HepG2 (cell line): ENCODE measurements at regions not wholly inside any gene's neighbourhood (a gene's known extent, or its start where the extent isn't known, plus 50 kb on each side); places are given as distances from the start of the nearest gene placed in this dataset.

Experiments
- ATAC-seq: fragments of 200-7000 bp; cut with Tn5 transposase; 3 replicates; pipeline ENCODE4 v1.9.1; 2020; ENCODE audit warnings: mild to moderate bottlenecking, moderate library complexity
- BruUV-seq: library from RNA; stranded (reverse); fragments of 400-500 nt; replicated peaks from 2 replicates; lab custom pipeline; 2021; lab: Mats Ljungman, UMichigan
- CTCF ChIA-PET: fragments of 300-600 bp; formaldehyde crosslinking; extraction: SDS; loops from one replicate; lab custom pipeline; 2021; ENCODE audit warnings: low total read pairs, inconsistent platforms, low intra/inter-chr PET ratio; lab: Yijun Ruan, JAX
- POLR2A ChIA-PET: fragments of 350-600 bp; sonication (Branson Sonifier 250); formaldehyde crosslinking; loops from one replicate; lab custom pipeline; 2020; ENCODE audit warnings: antibody characterized with exemption, inconsistent platforms; lab: Yijun Ruan, JAX
- DNase-seq: peaks from one replicate; pipeline ENCODE4 v3.0.0-alpha.2; 2015; ENCODE audit warnings: low spot score
- FAIRE-seq: peaks from 3 replicates; lab custom pipeline; 2011; peaks lifted over from hg19 to GRCh38; lab: Jason Lieb, UNC
- H2AFZ ChIP-seq: one replicate; pipeline ENCODE4 v1.6.1; 2011; ENCODE audit warnings: low read length, inconsistent platforms
- H3K27ac ChIP-seq: fragments of 300-600 bp; 3 replicates; pipeline ENCODE4 v1.8.0; 2011; ENCODE audit warnings: mixed run types, mild to moderate bottlenecking, mixed read lengths, low read length, inconsistent platforms; ENCODE audit not compliant: insufficient read depth; ENCODE audit errors: extremely low read length
- H3K27me3 ChIP-seq, 2 experiments: fragments of 200-600 bp in 1 of 2; 2 replicates in 1 of 2; 3 replicates in 1 of 2; pipeline versions ENCODE4 v1.6.0 to v1.8.0; 2011; ENCODE audit warnings: low read length in 2 of 2, mild to moderate bottlenecking in 2 of 2, moderate library complexity in 2 of 2, inconsistent platforms in 1 of 2; ENCODE audit not compliant: insufficient read depth in 2 of 2, control insufficient read depth in 1 of 2
- H3K36me3 ChIP-seq, 2 experiments: fragments of 200-600 bp in 1 of 2; replicated peaks in 1 of 2; 2 replicates in 1 of 2; 3 replicates in 1 of 2; pipeline versions ENCODE4 v1.5.1 to v1.8.0; 2011; ENCODE audit warnings: low read length in 2 of 2, inconsistent platforms in 1 of 2; ENCODE audit not compliant: insufficient read depth in 2 of 2, control insufficient read depth in 1 of 2
- H3K4me1 ChIP-seq: 2 replicates; pipeline ENCODE4 v1.5.1; 2012; ENCODE audit warnings: low read length, inconsistent platforms; ENCODE audit not compliant: insufficient read depth
- H3K4me2 ChIP-seq: 2 replicates; pipeline ENCODE4 v1.6.0; 2011; ENCODE audit warnings: low read depth, low read length, inconsistent platforms
- H3K4me3 ChIP-seq, 3 experiments: fragments of 200-600 bp in 1 of 3; sonication (generic), shearing (Covaris generic) in 1 of 3; replicated peaks in 1 of 3; 2 replicates each; pipeline ENCODE4 v1.5.1; 2011 to 2016; ENCODE audit warnings: low read length in 3 of 3, inconsistent platforms in 2 of 3, low read depth in 2 of 3, mild to moderate bottlenecking in 2 of 3, control low read depth in 1 of 3, mixed read lengths in 1 of 3; ENCODE audit not compliant: insufficient read depth in 1 of 3
- H3K79me2 ChIP-seq: one replicate; pipeline ENCODE4 v1.6.1; 2011; ENCODE audit warnings: low read length, inconsistent platforms; ENCODE audit not compliant: insufficient read depth
- H3K9ac ChIP-seq: 2 replicates; pipeline ENCODE4 v1.6.0; 2011; ENCODE audit warnings: mild to moderate bottlenecking, low read depth, low read length, inconsistent platforms; ENCODE audit not compliant: insufficient read depth
- H3K9me3 ChIP-seq: 2 replicates; pipeline ENCODE4 v1.5.1; 2012; ENCODE audit warnings: mild to moderate bottlenecking, low read length
- H4K20me1 ChIP-seq: 2 replicates; pipeline ENCODE4 v1.6.0; 2011; ENCODE audit warnings: inconsistent platforms, mild to moderate bottlenecking, low read length, moderate library complexity; ENCODE audit not compliant: insufficient read depth
- ADNP ChIP-seq: sonication (generic); formaldehyde crosslinking; IDR thresholded peaks from 2 replicates; pipeline ENCODE4 v1.4.0; 2020; ENCODE audit warnings: missing genetic modification reagents
- CREBL2 ChIP-seq: sonication (generic); formaldehyde crosslinking; IDR thresholded peaks from 2 replicates; pipeline ENCODE4 v1.8.1; 2023; ENCODE audit warnings: missing genetic modification reagents, mild to moderate bottlenecking, borderline replicate concordance
- DNMT3B ChIP-seq: conservative IDR thresholded peaks from 2 replicates; pipeline ENCODE4 v1.6.1; 2016; ENCODE audit warnings: missing biosample characterization, control low read depth
- E2F5 ChIP-seq: sonication (generic); formaldehyde crosslinking; conservative IDR thresholded peaks from 2 replicates; pipeline ENCODE4 v1.4.0; 2020; ENCODE audit warnings: missing genetic modification reagents
- FLYWCH1 ChIP-seq: sonication (generic); formaldehyde crosslinking; IDR thresholded peaks from 2 replicates; pipeline ENCODE4 v1.8.1; 2023; ENCODE audit warnings: mild to moderate bottlenecking, missing genetic modification reagents
- MTF1 ChIP-seq: sonication (generic); formaldehyde crosslinking; IDR thresholded peaks from 2 replicates; pipeline ENCODE4 v1.5.0; 2020; ENCODE audit warnings: missing genetic modification reagents
- RFX5 ChIP-seq: IDR thresholded peaks from 2 replicates; pipeline ENCODE4 v1.6.1; 2011; ENCODE audit warnings: low read depth, low read length, improper control_type of control experiment
- ZNF292 ChIP-seq: sonication (generic); formaldehyde crosslinking; IDR thresholded peaks from 2 replicates; pipeline ENCODE4 v1.8.1; 2022; ENCODE audit warnings: mild to moderate bottlenecking, low read depth, missing genetic modification reagents, borderline replicate concordance
- ZNF549 ChIP-seq: sonication (generic); formaldehyde crosslinking; IDR thresholded peaks from 2 replicates; pipeline ENCODE4 v1.5.0; 2020; ENCODE audit warnings: missing genetic modification reagents
- WGBS: methylation state at CpG from one replicate; pipeline ENCODE4 v1.1.6; 2017; ENCODE audit warnings: low lambda C conversion rate; 5-methylcytosine and 5-hydroxymethylcytosine counted together
- in situ Hi-C: cut with HindIII; loops from 2 replicates; pipeline ENCODE4 v1.10.0; 2017; ENCODE audit warnings: low pct_unique_long_range_greater_than_20kb; ENCODE audit not compliant: extremely low pct_ligation_motif_present
- intact Hi-C: fragments of 100-400 bp; cut with micrococcal nuclease; formaldehyde crosslinking; loops from one replicate; pipeline ENCODE4 v1.10.0; 2022; ENCODE audit not compliant: unreplicated experiment

- TF ChIP-seq ZNF549 (CRISPR knock-in tag) (no peak), DNMT3B (CRISPR knock-in tag) (no peak)
Observed at GRCh38 chr11:19493446-19494213, 219.0 kb upstream of the NAV2 start (continued).

GRCh38 chr11:19482319-19483100, 230.1 kb upstream of the NAV2 start:
- Histone ChIP-seq H3K36me3 (no peaks in the 10 kb centered on the region), H2AFZ (no peak overlapping the region), H3K4me3 (no peak overlapping the region), H3K27ac (no peak overlapping the region), H3K9ac (no peak overlapping the region), H3K9me3 (no peaks in the 10 kb centered on the region), H3K4me2 (no peak overlapping the region), H3K4me1 (no peaks in the 10 kb centered on the region), H3K79me2 (no peaks in the 10 kb centered on the region), H3K27me3 (peaks cover 0 to 12% of the 10 kb centered on the region in 2 experiments; a peak in 1 of 5 replicates), H4K20me1 (no peaks in the 10 kb centered on the region)
- POLR2A ChIA-PET: no interaction called here
- no peak for ATAC-seq
- BruUV-seq: no TSS peak
- in situ Hi-C loops (no loop called here), intact Hi-C loops (no loop called here)
- DNase-seq: no peak
- CTCF ChIA-PET: no interaction called here
- no peak for FAIRE-seq
- TF ChIP-seq CREBL2 (CRISPR knock-in tag) (no peak), ADNP (CRISPR knock-in tag) (no peak), MTF1 (CRISPR knock-in tag) (no peak), ZNF292 (CRISPR knock-in tag) (no peak), FLYWCH1 (CRISPR knock-in tag) (no peak), RFX5 (no peak), E2F5 (CRISPR knock-in tag) (no peak)
- 0% methylated on average over 4 of the region's 6 CpGs for WGBS
